NCI-H1092 treated with DMSO at 0.1 percent for 48 hours (cell line): ENCODE measurements at regions not wholly inside any gene's neighbourhood (a gene's known extent, or its start where the extent isn't known, plus 50 kb on each side); places are given as distances from the start of the nearest gene placed in this dataset.

Experiments
- DNase-seq: peaks from one replicate; lab custom pipeline; 2025; lab: John Stamatoyannopoulos, UW

DNA sequence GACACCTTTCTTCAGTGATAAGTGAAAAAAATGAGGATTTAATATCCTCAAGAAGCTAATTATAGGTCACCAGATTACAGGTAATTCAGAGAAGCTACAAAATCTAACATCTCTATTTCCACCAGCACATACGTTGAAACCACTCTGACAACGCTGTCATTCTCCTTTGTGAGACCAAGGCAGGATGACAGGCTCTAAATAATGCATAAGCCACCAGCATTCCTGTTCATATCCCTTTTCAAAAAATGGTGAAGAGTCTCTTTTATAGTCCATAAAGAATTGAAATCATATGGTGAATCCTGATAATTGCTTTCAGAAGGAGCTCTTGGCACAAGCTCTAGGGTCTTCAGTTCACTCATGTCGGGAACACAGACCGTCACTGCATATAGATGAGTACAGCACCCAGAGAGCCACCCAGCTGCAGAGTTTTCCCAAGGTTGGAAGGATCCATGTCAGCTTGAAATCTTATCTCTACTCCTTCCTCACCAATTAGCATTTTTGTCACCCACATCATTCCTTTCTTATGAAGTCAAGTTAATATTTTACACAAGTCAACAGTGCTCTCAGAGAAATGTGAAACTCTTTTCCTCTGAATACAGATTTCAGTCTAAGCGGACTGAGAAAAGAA is 431.4 kb downstream of the TBC1D4 start:
- DNase-seq, result no peak

DNA sequence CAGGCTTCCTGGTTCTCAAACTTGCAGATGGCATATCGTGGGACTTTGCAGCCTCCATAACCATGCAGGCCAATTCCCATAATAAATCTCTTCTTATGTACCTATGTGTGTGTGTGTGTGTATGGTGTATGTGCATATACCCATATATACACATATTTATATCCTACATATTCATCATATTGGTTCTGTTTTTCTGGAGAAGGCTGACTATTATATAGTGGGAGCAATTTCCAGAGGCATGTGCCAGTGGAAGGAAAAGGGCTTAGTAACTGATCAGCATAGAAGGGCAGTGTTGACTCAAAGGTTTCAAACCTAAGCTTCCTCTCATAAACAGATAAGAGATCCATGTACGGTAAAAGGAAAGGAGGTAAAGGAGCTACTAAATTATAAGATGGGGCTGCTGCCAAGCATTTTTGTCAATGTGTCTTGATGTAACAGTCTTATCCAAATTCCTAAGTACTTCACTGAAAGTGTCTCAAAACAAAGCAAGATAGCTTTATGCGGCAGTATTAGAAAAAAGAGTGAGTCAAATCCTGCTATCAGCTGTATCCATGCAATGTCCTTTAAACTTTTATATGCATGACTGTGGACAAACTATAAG is 432.1 kb downstream of the TBC1D4 start:
- DNase-seq, result no peak

DNA sequence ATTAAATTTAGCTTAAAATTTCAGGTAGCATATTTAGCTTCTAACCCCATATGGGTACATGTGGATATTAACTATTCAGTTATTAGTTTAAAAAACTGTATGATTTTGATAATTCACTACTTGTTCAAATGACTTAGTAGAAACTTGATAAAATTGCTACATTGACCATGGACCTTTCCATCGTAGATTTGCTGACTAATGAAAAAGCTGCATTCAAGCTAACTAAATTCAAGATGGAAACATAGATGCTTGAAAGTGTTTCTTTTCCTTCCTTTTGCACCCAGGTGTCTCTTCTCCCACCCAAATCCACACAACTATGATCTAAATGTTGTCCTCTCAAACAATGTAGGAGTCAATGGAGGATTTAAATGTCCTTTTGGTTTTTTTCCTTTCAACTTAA is 439.2 kb downstream of the TBC1D4 start:
- DNase-seq, result no peak

DNA sequence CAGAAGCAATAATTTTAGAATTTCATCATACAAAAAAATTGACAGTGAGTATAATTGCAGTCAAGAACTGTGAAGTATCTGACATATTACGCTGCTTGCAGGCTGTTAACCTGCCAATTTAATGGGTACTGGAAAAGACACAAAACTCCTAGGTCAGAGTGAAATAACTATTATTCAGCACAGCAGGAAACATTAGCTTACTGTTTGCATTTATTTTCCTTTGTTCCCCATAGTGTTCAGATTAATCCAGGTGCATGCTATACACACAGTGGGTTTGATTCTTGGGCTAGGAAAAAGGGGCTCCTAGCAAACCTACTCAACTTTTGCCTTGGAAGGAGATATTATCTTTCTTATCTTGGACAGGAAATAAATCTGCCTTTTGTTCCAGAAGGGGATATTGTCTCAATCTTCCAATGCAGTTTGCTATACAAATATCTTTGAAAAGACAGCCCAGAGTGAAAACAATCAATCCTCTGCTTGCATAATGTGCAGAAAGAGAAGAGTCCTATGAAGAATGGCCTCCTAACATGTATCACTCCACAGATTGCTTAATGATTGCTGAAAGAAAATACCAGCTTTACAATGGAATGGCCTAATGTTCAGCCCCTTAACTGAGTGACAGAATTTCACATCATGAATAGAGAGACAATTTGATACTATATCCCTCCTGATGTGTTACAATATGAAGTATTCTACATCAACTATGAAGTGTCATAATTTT is 443.4 kb downstream of the TBC1D4 start:
- no peak for DNase-seq

DNA sequence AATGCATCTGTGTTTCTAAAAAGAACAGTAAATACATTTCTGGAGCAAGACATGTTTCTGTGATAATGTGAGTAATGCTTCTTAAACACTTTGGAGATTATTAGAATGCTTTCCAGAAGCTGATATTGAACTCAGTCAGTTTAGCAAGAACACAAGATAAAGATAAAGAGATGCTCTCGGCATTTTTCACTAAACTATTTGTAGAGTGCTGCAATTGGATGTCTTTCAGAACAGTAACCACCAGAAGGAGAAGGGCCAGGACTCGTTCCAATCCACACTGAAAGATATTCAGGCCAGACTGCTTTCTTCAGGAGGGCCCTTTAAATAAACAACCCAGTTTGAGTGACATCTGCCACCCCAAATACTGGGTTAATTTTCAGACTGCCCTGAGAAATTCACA is 456.0 kb downstream of the TBC1D4 start:
- DNase-seq, result no peak

DNA sequence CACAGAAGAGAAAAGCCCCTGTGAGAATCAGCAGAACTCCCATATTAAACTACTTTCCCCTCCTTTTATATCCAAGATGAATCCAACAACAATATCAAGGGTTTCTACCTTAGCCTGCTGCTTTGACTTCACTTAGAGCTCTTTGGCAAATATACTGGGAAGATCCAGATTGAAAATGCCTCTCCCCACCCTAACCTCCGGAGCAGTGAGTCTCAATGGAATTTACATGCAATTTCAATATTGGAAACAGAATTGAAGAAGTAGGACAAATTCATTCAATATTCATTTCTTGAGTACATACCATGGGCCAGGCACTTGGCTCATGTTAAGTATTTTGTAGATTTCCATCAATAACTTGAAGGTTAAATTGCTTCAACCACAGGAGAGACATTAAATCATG is 457.4 kb downstream of the TBC1D4 start:
- DNase-seq, result no peak

DNA sequence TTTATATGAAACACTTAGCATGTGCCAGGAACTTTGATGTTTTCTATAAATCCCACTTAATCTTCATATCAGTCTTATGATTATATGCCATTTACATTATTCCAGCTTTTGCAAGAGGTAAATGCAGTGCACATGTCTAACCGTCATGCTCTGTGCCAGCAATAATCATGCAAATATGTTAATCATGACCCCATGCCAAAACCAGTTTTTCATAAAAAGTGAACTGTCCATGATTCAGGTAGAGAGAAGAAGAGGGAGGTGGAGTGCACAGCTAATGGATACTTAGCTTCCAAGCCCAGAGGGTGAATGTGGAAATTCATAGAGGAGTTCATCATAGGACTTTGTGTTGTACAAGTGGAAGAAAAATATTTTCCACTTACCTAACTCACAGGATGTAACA is 458.4 kb downstream of the TBC1D4 start:
- DNase-seq, result no peak

DNA sequence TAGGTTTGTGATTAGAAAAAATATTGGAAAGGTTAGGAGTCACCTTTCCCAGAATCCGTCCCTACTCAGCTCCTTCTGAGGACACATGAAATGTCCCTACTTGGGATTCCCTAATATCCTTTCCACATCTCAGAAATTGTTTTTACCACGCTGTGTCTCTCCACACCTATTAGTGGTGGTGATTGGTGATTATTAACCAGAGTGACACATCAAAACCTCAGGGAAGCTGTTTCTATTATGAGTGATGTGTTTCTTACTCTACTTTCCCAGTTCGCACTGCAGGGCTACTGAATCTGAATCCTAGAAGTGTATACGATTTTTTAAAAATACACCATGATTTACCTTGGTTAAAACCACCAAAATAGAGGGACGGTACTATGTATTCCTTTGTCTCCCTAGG is 460.8 kb downstream of the TBC1D4 start:
- no peak for DNase-seq

DNA sequence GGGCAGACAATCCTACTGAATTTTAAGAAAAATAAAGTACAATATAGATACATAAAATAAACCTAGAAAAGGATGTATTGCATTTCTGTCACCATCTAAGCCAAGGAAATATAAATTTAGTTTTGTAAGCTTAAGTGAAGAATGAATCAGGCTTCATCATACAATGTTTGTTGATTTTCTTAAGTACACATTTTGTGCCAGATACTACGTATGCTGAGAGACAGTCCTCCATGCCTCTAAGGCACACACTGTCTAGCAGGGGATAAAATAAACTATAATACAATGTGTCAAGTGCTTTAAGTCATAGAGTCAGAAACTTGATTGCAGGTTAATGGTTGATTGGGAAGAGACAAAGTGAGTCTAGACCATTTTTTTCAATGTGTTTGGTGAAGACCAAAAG is 465.7 kb downstream of the TBC1D4 start:
- DNase-seq, result no peak

DNA sequence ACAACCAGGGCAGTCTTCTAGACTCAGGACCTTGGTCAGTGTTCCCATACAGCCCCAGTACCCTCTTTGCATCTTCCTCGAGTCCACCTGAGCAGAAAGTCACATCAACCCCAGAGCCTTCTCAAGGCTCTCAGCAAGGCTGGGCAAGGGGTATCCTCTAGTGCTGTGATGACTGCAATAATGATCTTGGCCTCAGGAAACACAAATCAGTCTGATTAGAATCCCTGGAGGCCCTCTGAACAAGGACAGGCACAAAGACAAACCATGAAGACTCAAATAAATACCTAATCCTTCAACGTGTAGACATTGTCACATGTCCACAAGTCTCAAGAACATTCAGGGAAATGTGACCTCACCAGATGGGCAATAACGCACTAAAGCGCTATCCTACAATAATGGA is 468.2 kb downstream of the TBC1D4 start:
- no peak for DNase-seq

DNA sequence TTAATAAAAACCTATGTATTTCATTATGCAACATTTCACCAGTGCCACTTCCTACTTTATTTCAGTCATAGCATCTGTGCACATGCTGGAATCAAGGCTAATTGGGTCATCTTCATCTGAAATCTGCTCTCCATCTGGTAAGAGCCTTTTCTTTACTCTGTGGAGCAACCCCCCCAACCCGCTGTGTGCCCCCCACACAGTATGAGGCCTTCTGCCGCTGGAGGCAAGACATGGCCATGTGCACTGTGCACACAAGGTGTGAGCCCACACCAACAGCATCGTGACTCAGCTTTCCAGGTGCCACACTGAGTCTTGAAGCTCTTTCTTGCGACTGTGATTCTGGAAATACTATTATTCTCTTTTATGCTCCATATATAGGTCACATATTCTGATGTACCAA is 471.0 kb downstream of the TBC1D4 start:
- DNase-seq, result no peak

DNA sequence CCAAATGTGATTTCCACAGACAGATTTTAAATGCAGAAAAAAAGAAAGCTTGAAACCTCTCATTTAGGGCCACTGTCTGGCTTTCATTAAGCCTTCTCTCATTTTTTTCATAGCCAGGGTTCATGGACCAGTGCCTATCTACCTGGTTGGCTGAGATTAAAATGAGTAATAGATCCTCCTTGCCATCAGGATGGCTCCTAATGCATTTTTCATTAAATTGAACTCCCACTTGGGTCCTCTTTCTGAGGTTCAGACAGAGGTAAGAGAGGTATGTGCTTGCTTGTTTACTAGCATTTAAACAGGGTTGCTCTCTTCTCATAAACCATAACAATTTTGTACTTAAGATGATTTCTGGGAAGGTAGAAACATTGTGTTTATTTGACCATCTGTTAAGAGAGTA is 473.0 kb downstream of the TBC1D4 start:
- DNase-seq, result no peak

DNA sequence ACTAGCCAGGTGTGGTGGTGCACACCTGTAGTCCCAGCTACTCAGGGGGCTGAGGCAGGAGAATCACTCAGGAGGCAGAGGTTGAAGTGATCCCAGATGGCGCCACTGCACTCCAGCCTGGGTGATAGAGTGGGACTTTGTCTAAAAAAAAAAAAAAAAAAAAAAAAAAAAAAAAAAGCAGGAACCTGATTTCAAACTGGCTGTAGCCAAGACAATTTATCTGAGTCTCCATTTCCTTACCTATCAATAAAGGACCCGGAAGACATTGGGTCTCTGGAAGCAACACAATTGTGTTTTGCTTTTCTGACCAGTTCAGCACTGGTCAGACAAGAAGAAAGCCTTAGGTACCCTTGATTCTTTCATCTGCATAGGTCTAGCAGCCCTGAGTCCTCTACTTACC is 491.0 kb downstream of the TBC1D4 start:
- no peak for DNase-seq

DNA sequence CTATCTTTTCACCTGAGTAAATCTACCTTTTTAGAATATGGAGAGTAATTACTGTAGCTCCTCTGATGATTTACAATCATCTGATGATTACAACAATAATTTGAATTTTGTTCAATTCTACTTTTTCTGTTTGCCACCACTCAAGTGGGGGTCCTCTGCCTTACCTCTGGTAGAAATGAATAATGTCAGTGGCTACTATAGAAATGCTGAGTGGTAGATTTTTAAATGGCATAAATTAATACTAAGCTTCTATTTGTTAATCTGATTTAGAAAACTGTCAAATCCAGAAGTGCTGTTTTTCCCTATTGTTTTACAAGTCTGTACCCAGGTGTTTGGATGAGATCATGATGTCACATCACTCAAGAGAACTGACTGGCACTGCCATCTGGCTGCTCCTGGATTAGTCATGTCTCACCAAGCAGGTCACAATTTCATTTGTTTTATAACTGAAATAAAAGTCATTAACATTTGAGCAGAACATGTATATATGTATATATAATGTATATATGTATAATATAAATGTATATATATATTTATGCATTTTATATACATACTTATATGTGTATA is 494.8 kb downstream of the TBC1D4 start:
- DNase-seq, result no peak

DNA sequence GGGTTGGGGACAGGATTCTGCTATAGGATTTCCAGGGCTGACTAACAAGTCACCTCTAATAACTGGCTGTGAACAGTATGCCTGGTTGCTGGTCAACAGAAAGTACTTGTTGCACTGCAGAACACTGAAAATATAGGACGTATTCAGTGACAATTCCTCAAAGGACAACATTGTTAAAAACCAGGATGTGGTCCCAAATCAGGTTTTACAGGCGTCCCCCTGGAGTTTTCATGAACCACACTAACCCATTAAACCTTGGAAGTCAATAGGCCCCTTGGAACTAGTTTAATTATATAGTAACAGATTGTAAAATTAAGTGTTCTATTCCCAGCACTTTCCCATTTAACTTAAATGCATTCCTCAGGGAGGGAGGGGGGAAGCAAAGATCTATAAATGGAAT is 495.4 kb downstream of the TBC1D4 start:
- no peak for DNase-seq

DNA sequence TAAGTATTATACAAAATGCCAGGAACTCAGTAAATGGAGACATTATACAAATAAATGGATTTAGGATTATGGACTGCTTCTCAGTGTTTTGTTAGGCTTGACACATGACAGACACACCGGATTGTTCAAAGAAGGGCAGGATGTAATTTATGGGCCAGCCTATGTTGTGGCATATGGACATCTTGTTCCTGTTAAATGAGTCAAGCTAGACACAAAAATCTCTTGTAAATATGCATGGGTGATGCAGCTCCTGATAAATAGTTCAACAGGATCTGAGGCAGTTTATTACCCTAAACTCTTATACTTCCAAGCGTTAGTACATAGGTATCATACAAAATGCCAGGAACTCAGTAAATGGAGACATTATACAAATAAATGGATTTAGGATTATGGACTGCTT is 502.3 kb downstream of the TBC1D4 start:
- no peak for DNase-seq

DNA sequence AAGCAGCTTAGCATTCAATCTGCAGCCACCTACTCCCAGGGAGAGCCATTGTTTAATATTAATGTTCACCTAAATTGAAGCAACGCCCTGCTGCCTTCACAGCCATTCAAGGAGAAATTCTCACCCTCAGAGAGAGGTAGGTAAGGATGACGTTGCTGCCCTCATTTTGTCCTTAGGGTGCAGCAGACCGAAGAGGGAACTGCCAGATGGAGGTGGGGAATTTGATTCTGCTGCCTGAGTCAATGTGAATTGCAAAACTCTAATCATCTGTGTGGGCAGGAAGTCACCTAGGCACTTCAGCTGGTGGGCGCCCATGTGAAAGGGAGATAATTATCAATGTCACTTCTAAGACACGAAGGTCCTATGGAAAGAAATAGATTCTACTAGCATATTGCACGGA is 503.4 kb downstream of the TBC1D4 start:
- no peak for DNase-seq

DNA sequence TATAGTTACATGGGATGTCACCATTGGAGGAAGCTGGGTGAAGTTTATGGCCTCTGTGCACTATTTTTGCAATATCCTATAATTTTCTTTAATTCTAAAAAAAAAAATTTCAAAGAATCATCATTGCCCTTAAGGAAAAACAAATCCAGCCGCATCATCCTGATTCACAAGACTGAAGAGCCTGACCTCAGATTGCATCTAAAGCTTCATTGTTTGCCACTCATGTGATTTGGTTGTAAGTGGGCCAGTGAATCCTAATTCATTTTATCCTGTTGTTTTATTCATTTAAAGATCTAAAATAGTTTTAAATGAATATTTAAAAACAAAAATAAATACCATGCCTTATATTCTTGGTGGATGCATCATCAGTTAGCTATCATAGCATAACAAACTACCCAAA is 504.5 kb downstream of the TBC1D4 start:
- no peak for DNase-seq

DNA sequence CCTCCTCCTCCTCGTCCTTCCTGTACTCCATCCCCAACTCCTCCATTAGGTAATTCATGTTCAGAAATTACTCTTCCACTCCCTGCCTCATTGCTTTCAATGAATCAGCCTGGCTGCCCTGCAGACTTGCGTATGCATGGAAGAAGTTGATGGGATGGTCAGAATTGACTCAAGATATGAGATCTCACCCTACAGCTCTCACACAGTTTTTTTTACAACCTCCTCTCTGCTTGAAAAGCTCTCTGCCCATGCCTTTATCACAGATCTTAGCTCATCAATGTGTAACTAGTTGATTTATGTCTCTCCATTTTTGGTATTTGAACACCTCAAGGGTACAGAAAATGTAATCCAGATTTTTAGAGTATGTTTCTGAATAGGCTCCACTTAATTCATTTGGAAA is 506.9 kb downstream of the TBC1D4 start:
- DNase-seq, result no peak

DNA sequence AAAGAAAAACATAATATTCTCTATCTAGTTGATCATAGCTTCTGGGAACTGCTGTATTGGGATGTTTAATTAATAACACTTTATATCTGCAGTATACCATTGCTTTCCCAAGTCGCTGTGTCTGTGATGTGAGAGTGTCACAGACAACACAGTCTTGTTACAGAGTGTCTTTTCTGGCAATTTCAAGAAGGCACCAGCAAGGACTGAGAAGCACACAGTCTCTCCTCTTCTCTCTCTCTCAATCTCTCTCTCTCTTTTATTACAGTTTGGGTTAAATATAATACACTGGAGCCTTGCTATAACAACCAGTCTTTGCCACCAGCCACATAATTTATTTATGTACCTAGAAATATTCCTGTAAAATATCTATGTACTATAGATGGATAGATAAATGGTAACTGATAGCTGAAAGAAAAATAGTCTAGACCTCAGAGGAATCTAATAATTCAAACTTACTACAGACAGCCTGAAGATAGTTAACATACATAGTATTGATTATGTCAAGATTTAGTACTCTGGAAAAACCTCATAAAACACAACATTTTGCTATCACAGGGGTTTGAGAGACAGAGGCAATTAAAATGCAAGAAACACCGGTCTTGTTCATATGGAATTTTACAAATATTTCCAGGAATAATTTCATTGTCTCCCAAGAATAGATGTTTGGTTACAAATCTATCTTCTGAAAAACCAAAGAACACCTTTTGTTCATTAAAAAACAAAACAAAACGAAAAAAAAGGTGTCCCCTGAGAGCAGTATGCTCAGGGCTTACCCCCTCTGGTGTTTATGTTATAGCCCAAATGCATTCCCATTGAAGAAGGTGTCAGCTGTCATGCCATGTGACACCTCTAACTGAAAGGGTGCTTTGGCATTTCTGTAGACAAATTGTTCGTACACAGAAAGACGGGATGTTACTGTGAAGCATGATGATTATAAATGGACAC is 507.8 kb downstream of the TBC1D4 start:
- DNase-seq, result no peak

DNA sequence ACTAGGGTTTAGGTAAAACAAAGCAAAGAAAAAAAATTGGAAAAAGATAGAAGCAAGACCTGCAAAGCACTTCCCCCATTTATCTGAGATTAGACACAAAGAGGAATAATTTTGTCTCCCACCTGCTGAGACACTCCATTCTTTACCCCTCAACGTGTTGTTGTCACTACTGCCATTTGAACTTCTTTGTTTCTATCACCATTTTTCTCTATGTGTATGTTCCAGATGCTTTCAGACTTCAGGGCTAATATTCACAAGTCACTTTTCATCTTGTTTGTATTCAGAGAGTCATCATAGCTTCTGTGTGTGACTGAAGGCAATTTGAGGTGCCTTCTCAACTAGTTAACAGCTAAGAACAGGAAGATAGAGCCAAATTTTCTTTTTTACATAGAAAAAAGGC is 512.5 kb downstream of the TBC1D4 start:
- no peak for DNase-seq

DNA sequence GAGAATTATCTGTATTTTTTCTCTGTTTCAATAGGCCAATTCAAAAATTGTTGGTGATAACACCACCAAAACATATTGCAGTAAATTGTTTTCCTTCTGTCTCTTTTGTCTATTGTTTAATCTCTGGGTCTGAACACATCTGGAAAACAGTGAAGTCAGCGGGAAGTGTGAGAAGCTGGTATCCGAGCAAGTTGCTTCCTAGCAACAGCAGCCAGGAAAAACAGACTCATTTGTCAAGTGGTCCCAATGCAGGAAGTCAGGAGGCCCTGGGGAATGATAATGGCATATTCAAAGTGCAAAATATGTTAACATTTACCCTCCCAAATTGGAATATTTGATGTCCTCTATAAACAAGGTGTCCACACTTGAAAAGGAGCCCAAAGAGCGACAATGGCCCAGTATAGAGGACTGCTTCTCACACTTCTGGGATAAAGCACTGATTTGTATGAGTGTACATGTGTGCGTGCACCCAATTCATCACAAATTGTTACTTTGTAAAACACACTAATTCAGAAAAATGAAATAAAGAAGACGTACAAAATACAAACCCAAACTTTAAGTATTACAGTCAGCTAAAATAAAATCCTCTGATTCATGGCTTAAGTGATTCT is 515.0 kb downstream of the TBC1D4 start:
- DNase-seq, result peak; percentile 22
